Adrenal gland (tissue), 9 donors: ENCODE measurements at regions not wholly inside any gene's neighbourhood (a gene's known extent, or its start where the extent isn't known, plus 50 kb on each side); places are given as distances from the start of the nearest gene placed in this dataset.

ENCODE experiments used
- DNase-seq, 7 donors: peaks; one replicate each; pipeline ENCODE4 v3.0.0-alpha.2; 2019 to 2020
- H3K27ac ChIP-seq, 5 donors: fragments of 200-600 bp; sonication (generic) in 4 of 5; 1 replicate in 3 of 5; 2 replicates in 2 of 5; pipeline versions ENCODE4 v1.5.1 to v1.8.0; 2016 to 2020; ENCODE audit warnings: mild to moderate bottlenecking in 1 of 5
- H3K27me3 ChIP-seq: fragments of 200-600 bp; 2 replicates; pipeline ENCODE4 v1.8.0; 2021
- H3K36me3 ChIP-seq, 2 donors: fragments of 200-600 bp; replicated peaks in 1 of 2; 1 replicate in 1 of 2; 2 replicates in 1 of 2; pipeline versions ENCODE4 v1.5.1 to v1.8.0; 2018 to 2022
- H3K4me1 ChIP-seq, 2 donors: fragments of 200-600 bp; replicated peaks in 1 of 2; 1 replicate in 1 of 2; 2 replicates in 1 of 2; pipeline versions ENCODE4 v1.5.1 to v1.8.0; 2018 to 2021
- H3K4me3 ChIP-seq, 4 donors: fragments of 200-600 bp; sonication (generic) in 3 of 4; one replicate each; pipeline ENCODE4 v1.5.1; 2016 to 2018
- H3K9me3 ChIP-seq, 3 donors: fragments of 200-600 bp; sonication (generic) in 1 of 3; replicated peaks in 1 of 3; 1 replicate in 2 of 3; 2 replicates in 1 of 3; pipeline versions ENCODE4 v1.5.1 to v1.8.0; 2016 to 2021
- POLR2A ChIP-seq, 2 donors: fragments of 450-650 bp; IDR thresholded peaks; one replicate each; pipeline ENCODE4 v1.6.1; 2017; ENCODE audit warnings: antibody characterized with exemption in 2 of 2, mild to moderate bottlenecking in 2 of 2, moderate library complexity in 1 of 2
- WGBS, 4 donors: extraction: QIAGEN DNeasy Blood & Tissue Kit in 2 of 4; methylation state at CpG; one replicate each; pipeline versions ENCODE4 v1.1.5 to v1.1.7; 2013 to 2017; 5-methylcytosine and 5-hydroxymethylcytosine counted together
- intact Hi-C, 2 donors: fragments of 100-400 bp; cut with DNase I; formaldehyde crosslinking; loops; one replicate each; pipeline versions ENCODE4 v1.14.1 to v1.15.0; 2022 to 2023
- small RNA-seq, 2 donors: library from RNA; depleted of rRNA; stranded (forward); fragments of <200 nt; gene quantifications; one replicate each; pipeline ENCODE3, GENCODE V24; 2016
- TF ChIP-seq, protein P1 (sequence below), 6 experiments: fragments of 450-650 bp in 4 of 6; fragments of 200-600 bp in 2 of 6; sonication (generic) in 1 of 6; IDR thresholded peaks; 1 replicate in 5 of 6; 2 replicates in 1 of 6; pipeline versions ENCODE4 v1.5.1 to v1.8.0; 2016 to 2021; ENCODE audit warnings: antibody characterized with exemption in 6 of 6, mild to moderate bottlenecking in 2 of 6, moderate library complexity in 1 of 6
- donor health status: healthy with polysubstance abuse.
- donor health status: Bipolar disorder and iron deficiency.
- donor health status: DM: yes; HTN: yes; CAD: no.
- donor health status: DM: no; HTN: no; CAD: no.
- donor health status: DM: no; HTN: no; CAD: no.

DNA sequence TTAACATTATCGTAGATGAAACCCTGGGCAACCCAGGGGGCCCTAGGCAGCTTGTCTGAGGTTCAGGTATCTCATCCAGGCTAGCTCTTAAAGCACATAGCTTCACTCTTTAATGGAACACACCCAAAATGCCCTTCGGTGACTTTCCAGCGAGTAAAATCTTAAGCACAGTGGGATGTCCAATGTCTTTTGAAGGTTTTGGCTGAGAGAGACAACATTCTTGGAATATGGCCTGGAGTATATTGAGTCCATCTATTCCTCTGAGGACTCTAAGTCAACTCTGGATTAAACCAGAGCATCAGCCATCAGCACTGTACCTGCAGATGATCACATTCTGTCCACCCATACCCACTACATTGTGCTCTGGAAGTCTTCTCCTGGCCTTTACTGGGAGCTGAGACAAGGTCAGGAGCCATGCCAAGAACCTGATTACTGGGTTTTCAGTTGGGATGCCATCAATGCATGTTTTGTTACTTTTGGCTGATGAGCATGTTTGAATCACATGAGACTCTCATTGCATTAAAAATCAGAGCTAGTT lies 63.4 kb upstream of the CDH11 start:
- H3K4me1 ChIP-seq = no peaks in the 10 kb centered on the region
- intact Hi-C loops = no loop called here
- H3K9me3 ChIP-seq = no peaks in the 10 kb centered on the region
- H3K36me3 ChIP-seq = no peaks in the 10 kb centered on the region
- no peak overlapping the region for H3K27ac ChIP-seq
- 47 to 78% (median 55%) methylated on average over 3 of the region's 3 CpGs for WGBS, 4 donors
- H3K4me3 ChIP-seq = no peak overlapping the region
- no peak for TF ChIP-seq POLR2A (IDR thresholded peaks at IDR 0.05)
- H3K27me3 ChIP-seq = no peaks in the 10 kb centered on the region
- no peak for DNase-seq

GRCh38 chr16:65181071-65181561 lies 59.3 kb upstream of the CDH11 start:
- H3K27me3 ChIP-seq = no peaks in the 10 kb centered on the region
- no peak for DNase-seq
- no peak overlapping the region for H3K4me3 ChIP-seq
- H3K4me1 ChIP-seq = no peaks in the 10 kb centered on the region
- H3K27ac ChIP-seq = no peak overlapping the region
- no peak for TF ChIP-seq POLR2A (IDR thresholded peaks at IDR 0.05)
- TF ChIP-seq, protein P1, sequence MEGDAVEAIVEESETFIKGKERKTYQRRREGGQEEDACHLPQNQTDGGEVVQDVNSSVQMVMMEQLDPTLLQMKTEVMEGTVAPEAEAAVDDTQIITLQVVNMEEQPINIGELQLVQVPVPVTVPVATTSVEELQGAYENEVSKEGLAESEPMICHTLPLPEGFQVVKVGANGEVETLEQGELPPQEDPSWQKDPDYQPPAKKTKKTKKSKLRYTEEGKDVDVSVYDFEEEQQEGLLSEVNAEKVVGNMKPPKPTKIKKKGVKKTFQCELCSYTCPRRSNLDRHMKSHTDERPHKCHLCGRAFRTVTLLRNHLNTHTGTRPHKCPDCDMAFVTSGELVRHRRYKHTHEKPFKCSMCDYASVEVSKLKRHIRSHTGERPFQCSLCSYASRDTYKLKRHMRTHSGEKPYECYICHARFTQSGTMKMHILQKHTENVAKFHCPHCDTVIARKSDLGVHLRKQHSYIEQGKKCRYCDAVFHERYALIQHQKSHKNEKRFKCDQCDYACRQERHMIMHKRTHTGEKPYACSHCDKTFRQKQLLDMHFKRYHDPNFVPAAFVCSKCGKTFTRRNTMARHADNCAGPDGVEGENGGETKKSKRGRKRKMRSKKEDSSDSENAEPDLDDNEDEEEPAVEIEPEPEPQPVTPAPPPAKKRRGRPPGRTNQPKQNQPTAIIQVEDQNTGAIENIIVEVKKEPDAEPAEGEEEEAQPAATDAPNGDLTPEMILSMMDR (IDR thresholded peaks at IDR 0.05) = peak in 1 of 6 experiments; percentile 11
- 64 to 74% (median 66%) methylated on average over 4 of the region's 4 CpGs for WGBS, 4 donors
- H3K36me3 ChIP-seq = no peaks in the 10 kb centered on the region
- intact Hi-C loops = no loop called here
- H3K9me3 ChIP-seq = no peaks in the 10 kb centered on the region

- H3K27me3 ChIP-seq = no peaks in the 10 kb centered on the region
- DNase-seq = no peak
- H3K4me3 ChIP-seq = no peak overlapping the region
- no peaks in the 10 kb centered on the region for H3K4me1 ChIP-seq
- intact Hi-C loops = no loop called here
- H3K9me3 ChIP-seq = no peaks in the 10 kb centered on the region
- no peaks in the 10 kb centered on the region for H3K36me3 ChIP-seq
- TF ChIP-seq POLR2A (IDR thresholded peaks at IDR 0.05) = no peak
- TF ChIP-seq, protein P1 (IDR thresholded peaks at IDR 0.05) = no peak
- no peak overlapping the region for H3K27ac ChIP-seq
- 62 to 78% (median 67%) methylated on average over 4 of the region's 4 CpGs for WGBS, 4 donors
Observed at GRCh38 chr16:65178151-65178550, 56.3 kb upstream of the CDH11 start.

GRCh38 chr16:65176603-65177002 lies 54.7 kb upstream of the CDH11 start:
- no peaks in the 10 kb centered on the region for H3K9me3 ChIP-seq
- H3K4me1 ChIP-seq = no peaks in the 10 kb centered on the region
- no peaks in the 10 kb centered on the region for H3K27me3 ChIP-seq
- H3K27ac ChIP-seq = no peak overlapping the region
- intact Hi-C loops = no loop called here
- H3K36me3 ChIP-seq = no peaks in the 10 kb centered on the region
- TF ChIP-seq, protein P1 (IDR thresholded peaks at IDR 0.05) = no peak
- TF ChIP-seq POLR2A (IDR thresholded peaks at IDR 0.05) = no peak
- peak in 6 of 7 donors; percentile 3 to 51 (median 20) for DNase-seq
- WGBS, 4 donors = 50 to 67% (median 60%) methylated on average over 6 of the region's 6 CpGs
- H3K4me3 ChIP-seq = no peak overlapping the region

- no peak for TF ChIP-seq POLR2A (IDR thresholded peaks at IDR 0.05)
- DNase-seq = no peak
- H3K4me3 ChIP-seq = no peak overlapping the region
- no peaks in the 10 kb centered on the region for H3K9me3 ChIP-seq
- intact Hi-C loops = no loop called here
- 74 to 85% (median 76%) methylated on average over 2 of the region's 2 CpGs for WGBS, 4 donors
- no peak overlapping the region for H3K27ac ChIP-seq
- no peaks in the 10 kb centered on the region for H3K4me1 ChIP-seq
- H3K27me3 ChIP-seq = no peaks in the 10 kb centered on the region
- no peaks in the 10 kb centered on the region for H3K36me3 ChIP-seq
Observed at GRCh38 chr16:65172356-65172755, 50.5 kb upstream of the CDH11 start.

Small RNAs in the stretch of these regions (small RNA-seq; reads per million reads assigned to genes)
- gene AC025281.1 (0 reads per million in 2 donors), gene RNA5SP428 (0 reads per million in 2 donors)
